NCI-H748 (cell line): ENCODE measurements at regions not wholly inside any gene's neighbourhood (a gene's known extent, or its start where the extent isn't known, plus 50 kb on each side); places are given as distances from the start of the nearest gene placed in this dataset.

Experiments
- DNase-seq: peaks from one replicate; lab custom pipeline; 2025; ENCODE audit not compliant: unreplicated experiment; lab: John Stamatoyannopoulos, UW

DNA sequence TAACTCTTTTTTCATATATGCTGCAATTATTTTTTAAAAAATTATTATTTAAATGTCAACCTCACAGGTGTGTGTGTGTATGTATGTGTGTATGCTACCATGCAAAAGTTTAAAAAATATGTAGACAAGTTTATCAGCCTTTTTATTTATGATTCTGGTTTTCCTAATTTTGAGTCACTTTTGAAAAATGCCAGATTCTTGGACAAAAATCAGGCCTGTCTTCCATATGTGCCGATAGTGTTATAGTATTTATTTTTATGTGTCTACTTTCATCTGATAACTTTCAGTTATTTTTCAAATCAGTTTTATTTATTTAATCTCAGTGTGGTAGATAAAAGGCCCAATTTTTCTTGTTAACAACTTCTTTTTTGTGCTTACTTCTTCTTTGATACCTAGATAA, 176.2 kb downstream of the RDH14 start:
- no peak for DNase-seq

DNA sequence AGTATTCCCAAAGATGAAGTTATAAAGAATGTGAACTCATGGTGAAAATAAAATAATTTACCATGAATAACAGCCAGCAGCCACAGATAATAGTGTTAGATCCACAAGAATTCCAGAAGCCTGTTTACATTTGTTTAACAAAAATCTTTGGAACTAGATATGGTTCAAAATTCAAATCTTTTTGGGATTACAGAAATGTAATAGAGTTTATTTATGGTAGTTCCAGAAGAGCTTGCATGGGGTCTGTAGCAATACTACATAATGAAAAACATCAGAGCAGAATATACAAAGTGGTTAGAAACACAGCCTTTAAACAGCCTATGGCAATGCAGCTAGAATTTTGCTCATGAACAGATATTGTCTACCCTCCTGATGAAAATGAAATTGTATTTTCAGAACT, 179.1 kb downstream of the RDH14 start:
- no peak for DNase-seq

DNA sequence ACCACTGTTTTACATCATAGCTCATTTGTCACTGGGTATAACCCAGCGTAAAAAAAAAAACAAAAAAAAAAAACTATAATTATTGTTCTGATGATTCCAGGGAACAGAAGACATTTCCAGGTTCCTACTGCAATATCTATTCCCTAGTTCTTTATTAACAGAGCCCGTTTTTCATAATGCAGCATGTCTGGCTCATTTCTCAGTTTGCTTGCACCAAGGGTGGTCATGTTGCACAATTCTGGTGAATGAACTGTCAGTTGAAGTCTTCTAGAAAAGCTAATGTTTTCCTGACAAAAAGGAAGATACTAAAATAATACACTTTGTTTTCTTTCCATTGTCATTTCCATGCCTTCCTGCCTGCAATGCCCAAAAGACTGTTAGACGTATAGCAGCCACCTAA, 180.1 kb downstream of the RDH14 start:
- DNase-seq, result no peak

DNA sequence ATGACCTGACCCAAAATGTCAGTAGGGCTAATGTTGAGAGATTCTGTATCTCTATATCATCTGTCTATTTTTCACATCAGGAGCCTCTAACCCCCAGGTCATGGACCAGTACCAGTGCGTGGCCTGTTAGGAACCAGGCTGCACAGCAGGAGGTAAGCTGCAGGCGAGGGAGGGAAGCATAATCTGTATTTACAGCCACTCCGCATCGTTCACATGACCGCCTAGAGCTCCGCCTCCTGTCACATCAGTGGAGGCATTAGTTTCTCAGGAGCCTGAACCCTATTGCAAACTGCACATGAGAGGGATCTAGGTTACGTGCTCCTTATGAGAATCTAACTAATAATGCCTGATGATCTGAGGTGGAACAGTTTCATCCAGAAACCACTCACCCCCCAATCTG, 180.6 kb downstream of the RDH14 start:
- DNase-seq, result peak; percentile 20

DNA sequence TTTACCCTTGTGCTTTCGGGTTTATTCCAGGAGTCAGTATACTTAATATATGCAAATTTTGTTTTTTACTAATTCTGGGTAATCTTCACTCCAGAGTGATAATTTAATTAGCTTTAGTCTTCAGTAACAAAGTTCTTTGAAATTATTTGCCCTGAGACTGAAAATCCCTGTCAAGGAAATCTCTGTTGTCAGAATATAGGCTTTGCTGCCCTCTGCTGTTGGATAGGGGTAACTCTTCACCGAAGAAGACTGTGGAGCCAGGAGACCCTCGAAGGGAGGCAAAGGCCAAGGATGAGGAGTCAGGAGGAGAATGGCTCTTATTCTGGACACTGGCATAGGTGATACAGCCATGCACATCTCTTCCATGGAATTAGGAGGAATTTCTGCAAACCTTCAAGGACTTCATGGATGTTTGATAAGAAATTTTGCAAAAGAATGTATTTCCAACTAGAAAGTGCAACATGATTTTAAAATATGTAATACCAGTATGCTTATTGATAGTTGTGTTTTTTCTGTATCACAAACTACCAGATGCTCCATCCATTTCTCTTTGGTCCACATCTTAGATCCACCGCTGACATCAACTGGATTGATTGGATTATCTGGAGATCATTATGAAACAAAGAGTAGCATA, 182.3 kb downstream of the RDH14 start:
- peak; percentile 57 for DNase-seq

DNA sequence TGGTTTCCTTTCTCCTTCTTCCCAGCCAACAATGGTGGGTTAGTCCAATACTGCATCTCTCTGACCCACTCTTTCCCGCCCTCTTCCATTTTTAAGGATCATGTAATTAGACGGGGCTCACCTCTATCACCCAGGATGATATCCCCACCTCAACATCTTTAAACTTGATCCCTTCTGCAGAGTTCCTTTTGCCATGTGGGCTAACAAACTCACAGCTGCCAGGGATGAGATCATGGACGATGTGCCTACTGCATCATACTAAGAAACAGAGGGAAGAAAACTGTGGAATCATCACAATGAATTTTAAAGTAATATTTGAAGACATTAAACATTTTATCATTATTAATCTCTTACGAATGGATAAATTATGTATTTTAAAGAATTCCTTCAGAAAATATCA, 183.5 kb downstream of the RDH14 start:
- DNase-seq, result no peak

DNA sequence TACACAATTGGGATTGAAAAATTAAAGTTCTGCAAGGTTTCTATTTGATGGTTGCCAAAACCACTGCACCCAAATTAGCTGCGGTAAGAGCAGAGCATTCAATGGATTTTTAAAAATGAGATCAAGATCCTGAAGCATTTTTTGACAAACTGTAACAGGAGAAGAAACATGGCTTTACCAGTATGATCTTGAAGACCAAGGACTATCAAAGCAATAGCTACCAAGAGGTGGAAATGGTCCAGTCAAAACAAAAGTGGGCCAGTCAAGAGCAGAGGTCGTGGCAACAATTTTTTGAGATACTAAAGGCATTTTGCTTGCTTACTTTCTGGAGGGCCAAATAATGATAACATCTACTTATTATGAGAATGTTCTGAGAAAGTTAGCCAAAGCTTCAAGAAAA, 186.8 kb downstream of the RDH14 start:
- no peak for DNase-seq

DNA sequence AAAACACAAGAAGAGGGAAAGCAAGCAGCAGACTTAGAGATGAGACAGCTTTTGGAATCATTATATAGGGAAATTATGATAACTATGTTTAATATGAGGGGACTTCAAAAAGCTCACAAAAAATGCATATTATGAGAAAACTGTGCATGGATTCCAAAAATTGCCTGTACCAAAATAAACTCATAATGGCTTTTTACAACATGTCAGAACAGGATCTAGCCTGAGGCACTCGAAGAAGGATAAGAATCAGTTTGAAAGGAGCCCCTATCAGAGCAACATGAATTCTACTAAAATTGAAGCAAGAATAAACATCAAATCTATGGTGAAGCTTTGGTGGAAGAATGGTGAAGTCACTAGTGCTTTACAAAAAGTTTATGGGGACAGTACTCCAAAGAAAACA, 187.4 kb downstream of the RDH14 start:
- no peak for DNase-seq

DNA sequence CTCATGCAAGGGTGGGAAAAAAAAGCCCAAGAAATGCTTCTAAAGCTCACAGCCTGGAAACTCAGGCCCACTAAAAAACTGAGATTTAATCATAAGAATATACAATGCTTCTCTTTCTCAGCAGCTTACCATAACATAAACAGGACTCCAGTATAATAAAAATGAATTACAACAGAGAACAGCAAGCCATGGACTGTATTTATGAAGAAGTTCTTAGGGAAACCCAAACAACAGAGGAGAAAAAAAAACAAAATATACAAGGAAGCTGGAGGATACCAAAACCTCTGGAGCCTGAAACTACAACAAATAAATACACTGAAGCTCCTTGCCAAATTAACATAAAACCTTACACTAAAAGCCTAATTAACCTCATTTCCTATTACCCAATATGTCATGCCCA, 187.8 kb downstream of the RDH14 start:
- no peak for DNase-seq

DNA sequence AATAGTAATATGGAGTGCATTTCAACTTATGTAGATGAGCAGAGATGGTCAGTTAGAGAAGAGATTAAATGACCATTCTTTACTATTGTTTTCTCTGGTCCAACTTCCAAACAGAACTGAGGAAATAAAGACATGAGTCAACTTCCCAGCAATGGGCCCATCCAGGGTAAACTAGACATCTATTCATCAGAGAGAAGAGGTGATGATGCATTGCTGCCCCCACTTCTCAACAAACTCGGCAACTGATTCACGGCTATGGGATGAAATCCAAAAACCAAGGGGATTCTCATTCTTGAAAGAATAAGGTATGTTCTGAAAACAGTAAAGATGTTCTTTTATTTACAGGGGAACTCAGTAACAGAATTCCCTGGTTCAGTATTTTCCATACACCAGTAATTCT, 190.7 kb downstream of the RDH14 start:
- DNase-seq, result no peak

DNA sequence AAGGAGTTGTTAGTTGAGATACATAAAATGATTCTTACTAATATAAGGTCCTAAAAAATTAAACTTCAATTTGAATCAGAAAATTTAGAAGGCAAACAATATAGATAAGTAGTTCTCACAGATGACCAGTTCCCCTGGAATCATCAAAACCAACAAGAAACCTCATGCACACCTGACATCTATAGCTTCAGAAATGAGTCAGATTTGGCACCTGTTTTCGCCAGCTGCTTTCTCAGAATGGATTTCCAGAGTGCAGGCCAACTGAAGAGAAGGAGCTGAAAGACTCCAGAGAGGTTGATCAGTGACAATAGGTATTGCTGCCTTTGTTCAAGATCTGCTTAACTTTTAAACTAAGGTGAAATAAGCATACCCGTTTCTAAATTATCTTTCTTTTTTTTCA, 192.4 kb downstream of the RDH14 start:
- no peak for DNase-seq

DNA sequence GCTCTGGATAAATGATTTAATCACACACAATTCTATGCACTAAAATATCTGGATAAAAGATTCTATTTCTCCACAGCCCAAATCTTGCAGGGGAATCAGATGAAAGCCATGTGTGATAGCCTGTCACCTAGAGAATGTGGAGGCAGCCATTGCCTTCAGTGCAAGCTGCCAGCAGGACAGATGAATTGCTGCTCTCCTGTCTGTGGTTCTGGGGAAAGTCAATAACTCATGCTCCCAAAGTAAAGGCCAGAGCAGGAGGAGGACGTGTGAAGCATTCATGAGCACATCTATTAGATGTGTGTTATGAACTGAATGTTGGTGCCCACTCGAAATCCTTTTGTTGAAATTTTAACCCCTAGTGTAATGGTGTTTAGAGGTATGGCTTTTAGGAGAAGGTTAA, 195.1 kb downstream of the RDH14 start:
- no peak for DNase-seq

DNA sequence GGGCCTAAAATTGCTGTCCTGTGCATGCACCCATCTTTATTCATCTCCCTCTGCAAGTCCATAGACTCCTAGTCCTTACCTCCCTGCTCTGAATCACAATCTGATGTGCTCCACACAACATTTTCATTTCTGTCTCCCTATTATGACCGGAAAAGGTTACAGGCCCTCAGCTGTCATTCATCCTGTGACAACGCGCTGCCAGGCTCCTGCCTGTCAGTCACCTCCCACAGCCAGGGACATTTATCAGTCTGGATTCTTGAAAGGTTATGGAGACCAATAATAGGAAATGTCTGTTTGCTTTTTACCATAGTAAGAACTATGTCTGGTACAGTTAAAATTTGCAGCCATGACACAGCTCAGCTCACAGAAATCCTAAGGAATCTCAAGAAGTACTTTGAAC, 197.1 kb downstream of the RDH14 start:
- no peak for DNase-seq

DNA sequence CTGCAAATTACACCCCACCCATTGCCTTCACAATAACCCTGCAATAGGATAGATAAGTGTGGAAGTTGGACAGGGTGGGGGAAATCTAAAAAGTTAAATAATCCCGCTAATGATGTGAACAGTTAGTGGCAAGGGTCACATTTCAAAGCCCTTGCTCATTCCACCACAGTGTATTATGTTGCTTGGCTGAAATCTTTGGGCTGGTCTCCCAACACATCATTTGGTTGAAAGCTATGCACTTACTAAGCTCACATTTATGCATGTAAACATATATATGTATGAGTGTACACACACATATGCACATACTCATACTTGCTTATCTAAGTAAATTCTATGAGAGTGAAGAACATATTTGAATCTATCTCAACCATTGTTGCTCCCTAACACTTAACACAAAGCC, 197.8 kb downstream of the RDH14 start:
- no peak for DNase-seq

DNA sequence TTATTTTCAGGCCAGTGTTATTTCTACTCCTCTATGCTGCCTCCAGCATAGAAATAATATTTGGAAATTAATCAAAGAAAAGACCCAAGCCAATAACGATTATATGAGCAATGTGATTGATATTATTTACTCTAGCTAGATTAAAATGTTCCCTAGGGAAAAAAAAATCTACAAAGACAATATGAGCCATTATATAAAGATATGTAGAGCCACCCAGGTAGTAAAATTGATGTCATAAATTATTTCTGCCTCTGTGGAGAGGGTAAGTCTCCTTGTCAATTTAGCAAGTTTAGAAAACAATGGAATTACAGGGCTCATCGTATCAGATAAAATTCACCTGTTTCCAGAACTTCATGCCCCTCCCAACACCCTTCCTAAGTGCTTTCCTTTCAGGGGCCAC, 202.9 kb downstream of the RDH14 start:
- no peak for DNase-seq

DNA sequence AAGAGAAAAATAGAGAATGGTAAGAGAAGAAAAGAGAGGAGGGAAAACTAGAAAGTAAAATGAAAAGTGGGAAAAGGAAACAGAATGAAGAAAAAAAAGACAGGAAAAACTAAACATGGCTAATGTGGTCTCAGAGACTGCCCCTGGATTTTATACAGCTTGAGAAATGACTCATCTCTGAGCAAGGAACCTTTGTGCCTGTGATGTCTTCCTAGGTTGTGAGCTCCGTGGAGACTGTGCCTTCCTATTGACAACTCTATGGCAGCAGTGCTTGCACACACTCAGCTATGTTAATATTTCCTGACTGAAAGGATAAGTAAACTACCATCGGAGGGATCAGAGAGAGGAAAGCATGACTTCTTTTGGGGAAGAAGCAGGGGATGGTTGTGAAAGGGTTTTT, 203.8 kb downstream of the RDH14 start:
- no peak for DNase-seq

DNA sequence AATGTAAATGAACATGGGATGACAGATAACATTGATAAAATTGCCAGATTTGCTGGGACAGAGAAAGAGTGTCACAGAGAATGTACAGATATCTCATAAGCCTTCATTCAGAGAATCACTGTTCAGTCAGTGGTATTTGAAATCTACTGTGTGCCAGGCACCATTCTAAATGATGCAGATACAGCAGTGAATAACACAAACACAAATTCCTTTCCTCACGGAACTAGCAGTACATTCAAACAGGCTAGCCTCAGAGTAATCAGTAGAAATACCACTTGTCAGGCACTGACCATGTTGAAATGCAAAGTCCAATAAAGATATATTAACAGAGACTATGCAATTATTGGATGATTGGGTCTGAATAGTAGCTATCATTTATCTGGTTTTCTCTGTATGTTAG, 211.0 kb downstream of the RDH14 start:
- no peak for DNase-seq

DNA sequence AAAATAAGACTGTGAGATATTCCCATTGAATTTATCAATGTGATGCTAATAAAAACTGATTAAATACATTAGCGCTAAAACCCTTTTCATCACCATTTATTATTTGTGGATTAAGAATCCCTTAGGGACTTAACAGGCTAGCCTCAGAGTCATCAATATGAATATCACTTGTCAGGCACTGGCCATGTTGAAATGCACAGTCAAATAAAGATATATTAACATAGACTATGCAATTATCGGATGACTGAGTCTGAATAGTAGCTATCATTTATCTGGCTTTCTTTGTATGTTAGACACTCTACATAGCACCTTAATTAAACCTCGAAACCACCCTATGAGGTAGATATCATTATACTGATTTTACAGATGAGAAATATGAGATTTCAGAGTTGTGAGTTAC, 213.6 kb downstream of the RDH14 start:
- DNase-seq, result no peak

DNA sequence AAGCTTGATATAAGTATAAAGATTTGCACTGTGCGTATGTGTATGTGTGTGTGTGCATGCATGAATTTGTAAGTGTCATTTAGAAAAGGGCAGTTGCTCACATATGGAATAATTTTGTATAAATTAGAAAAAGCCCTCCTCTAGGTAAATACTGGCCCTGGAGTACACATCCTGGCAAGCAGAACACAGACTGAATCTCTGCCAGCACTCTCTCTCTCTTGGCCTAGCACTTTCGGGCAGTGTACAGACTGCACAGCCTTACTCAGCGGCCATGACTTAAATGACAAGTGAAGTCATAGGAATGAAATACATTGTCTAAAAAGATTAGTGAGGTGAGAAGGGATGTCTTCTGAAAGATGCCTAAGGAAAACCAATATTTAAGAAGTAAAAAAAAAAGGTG, 214.1 kb downstream of the RDH14 start:
- no peak for DNase-seq

DNA sequence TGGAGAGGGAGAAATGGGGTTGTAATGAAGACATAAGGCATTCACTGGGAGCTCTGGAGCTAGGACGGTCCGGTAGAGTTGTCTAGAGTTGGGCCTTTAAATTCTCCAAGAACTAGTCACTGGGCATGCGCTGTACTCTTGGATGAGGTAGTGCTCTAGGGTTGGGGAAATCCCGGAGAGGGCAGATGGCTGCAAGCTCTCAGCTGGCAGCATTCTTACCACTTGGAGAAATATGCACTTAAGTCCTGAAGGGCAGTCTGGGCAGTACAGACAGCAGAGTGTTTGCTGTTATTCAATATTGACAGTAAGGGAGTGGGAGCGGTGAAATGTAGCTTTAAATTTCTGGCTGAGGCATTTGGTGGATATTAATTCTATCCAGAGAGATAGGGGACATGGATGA, 214.6 kb downstream of the RDH14 start:
- peak; percentile 4 for DNase-seq

DNA sequence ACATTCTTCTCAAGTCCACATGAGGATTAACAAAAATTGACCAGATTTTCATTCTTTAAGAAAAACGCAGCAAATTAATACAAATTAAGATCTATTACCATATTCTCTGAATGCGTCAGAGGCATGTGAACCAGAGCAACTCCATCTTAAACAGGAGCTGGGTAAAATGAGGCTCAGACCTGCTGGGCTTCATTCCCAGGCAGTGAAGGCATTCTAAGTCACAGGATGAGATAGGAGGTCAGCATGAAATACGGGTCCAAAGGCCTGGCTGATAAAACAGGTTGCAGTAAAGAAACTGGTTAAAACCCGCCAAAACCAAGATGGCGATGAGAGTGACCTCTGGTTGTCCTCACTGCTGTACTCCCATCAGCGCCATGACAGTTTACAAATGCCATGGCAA, 217.6 kb downstream of the RDH14 start:
- no peak for DNase-seq

DNA sequence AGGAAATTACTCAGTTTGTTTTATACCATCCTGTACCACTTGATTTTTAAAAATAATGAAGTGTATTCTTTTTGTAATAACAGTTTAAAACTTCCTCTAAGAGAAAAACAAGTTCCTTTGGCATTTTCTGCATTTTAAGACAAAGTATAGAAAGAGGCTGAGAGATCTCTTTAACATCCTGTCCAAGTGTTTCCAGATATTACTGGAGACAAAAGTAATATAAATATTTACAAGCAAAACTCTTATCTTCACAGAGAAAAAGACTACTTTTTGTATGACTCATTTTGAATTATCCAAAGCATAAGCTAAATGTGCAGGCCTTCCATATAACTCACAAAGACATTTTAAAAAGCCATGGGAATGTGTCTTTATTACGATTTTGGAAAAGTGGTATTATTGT, 221.1 kb downstream of the RDH14 start:
- DNase-seq, result no peak

DNA sequence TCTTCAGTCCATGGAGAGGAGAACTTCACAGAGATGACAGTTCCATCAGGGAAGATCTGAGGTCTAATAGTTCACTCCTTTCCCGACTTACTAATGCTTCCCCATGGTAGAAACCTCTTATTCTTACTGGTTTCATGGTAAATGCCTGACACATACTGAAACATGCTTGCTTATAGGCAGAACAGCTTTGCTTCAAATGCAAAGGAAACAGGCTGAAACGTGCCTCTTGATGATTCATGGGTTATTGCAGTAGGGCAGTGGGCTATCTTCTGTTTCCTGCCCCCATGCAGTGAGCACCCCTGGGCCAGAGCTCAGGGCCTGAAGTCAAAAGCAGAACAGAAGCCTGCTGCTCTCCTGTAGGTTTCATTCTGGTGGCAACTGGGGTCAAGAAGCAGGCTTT, 223.5 kb downstream of the RDH14 start:
- DNase-seq, result no peak

DNA sequence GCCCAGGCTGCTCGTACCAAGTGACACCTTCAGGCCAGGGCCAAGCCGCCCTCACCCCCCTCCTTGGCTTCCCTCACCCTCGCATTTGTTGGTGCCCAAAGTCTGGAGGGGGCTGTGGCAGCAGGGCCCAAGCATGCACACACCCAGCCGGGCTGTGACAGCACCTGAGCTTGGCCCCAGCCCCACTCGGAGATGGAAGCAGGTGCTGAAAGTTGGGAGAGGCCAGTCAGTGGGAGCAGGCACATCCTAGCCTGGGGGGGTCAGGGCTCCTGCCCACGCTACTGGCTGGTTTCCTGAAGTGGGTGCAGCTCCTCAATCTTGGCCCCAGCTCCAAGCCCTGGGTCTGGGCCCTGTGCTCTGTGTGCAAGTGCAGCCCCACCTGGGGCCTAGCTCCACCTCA, 228.0 kb downstream of the RDH14 start:
- no peak for DNase-seq
